Choroid plexus epithelial cell (primary cell): ENCODE measurements at regions not wholly inside any gene's neighbourhood (a gene's known extent, or its start where the extent isn't known, plus 50 kb on each side); places are given as distances from the start of the nearest gene placed in this dataset.

Experiments used
- DNase-seq: peaks from one replicate; pipeline ENCODE4 v3.0.0-alpha.2; 2010; ENCODE audit warnings: low read depth
- H3K4me3 ChIP-seq: 2 replicates; pipeline ENCODE4 v1.5.1; 2011; ENCODE audit warnings: low read depth, mild to moderate bottlenecking, control low read depth, low read length, moderate library complexity
- CTCF ChIP-seq: conservative IDR thresholded peaks from 2 replicates; pipeline ENCODE4 v1.5.1; 2011; ENCODE audit warnings: low read depth, mild to moderate bottlenecking, control low read depth, inconsistent platforms, low read length, moderate library complexity

- no peak overlapping the region for H3K4me3 ChIP-seq
- no peak for DNase-seq
- no peak for TF ChIP-seq CTCF
Measured at GRCh38 chr1:208509072-208509471, 264.9 kb upstream of the PLXNA2 start.

- DNase-seq = peak; percentile 46
- no peak for TF ChIP-seq CTCF
- H3K4me3 ChIP-seq = no peak overlapping the region
Measured at GRCh38 chr1:208510192-208510952, 266.2 kb upstream of the PLXNA2 start.

DNA sequence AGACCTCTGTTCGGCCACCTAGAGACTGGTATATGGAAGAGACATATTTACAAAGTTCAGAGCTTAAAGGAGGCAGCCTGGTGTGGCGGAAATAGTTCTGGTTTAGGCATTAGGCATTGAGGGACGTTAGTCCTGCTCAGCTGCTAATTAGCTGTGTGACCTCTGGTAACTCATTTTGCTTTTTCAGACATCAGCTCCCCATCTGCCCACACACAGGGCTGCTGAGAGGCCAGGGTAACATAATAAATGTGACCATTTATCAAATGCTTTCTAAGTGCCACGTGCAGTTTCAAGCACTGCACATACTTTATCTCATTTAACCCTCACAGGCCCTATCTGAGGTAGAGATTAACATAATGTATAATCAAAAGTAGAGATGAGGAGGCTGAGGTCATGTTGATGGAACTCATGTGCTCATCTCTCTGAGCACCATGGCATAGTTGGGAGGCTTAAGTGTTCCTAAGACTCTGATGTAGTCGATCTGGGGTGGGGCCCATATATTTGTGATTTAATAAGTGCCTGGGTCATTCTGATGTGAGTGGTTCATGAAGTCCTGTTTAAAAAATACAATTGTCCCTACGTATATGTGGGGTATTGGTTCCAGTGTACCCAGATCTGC, 267.2 kb upstream of the PLXNA2 start:
- H3K4me3 ChIP-seq = no peak overlapping the region
- TF ChIP-seq CTCF = no peak
- DNase-seq = no peak

GRCh38 chr1:208513799-208514198, 269.6 kb upstream of the PLXNA2 start:
- TF ChIP-seq CTCF = no peak
- no peak for DNase-seq
- H3K4me3 ChIP-seq = no peak overlapping the region

DNA sequence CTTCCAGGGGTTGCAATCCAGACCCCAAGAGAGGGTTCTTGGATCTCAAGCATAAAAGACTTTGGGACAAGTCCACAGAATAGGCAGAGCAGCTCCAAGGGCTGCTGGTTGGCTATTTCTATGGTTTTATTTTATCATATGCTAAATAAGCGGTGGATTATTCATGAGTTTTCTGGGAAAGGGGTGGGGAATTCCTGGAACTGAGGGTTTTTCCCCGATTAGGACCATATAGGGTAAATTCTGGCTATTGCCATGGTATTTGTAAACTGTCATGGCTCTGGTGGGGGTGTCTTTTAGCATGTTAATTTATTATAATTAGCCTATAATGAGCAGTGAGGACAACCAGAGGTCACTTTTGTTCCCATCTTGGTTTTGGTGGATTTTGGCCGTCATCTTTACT, 270.9 kb upstream of the PLXNA2 start:
- no peak for DNase-seq
- H3K4me3 ChIP-seq = no peak overlapping the region
- no peak for TF ChIP-seq CTCF

- no peak for DNase-seq
- no peak overlapping the region for H3K4me3 ChIP-seq
- TF ChIP-seq CTCF = no peak
Measured at GRCh38 chr1:208516780-208517179, 272.6 kb upstream of the PLXNA2 start.
